BE2C (cell line): ENCODE measurements at regions not wholly inside any gene's neighbourhood (a gene's known extent, or its start where the extent isn't known, plus 50 kb on each side); places are given as distances from the start of the nearest gene placed in this dataset.

Source experiments
- DNase-seq: peaks from one replicate; pipeline ENCODE4 v3.0.0-alpha.2; 2020
- H3K27me3 ChIP-seq: fragments of 250-450 bp; sonication (Bioruptor Pico); 2 replicates; pipeline ENCODE4 v1.5.1; 2020; ENCODE audit warnings: mild to moderate bottlenecking
- H3K36me3 ChIP-seq: fragments of 250-450 bp; sonication (Bioruptor Pico); 2 replicates; pipeline ENCODE4 v1.5.1; 2020; ENCODE audit warnings: mild to moderate bottlenecking
- H3K4me1 ChIP-seq: fragments of 250-450 bp; sonication (Bioruptor Pico); 2 replicates; pipeline ENCODE4 v1.5.1; 2020
- H3K4me3 ChIP-seq: 2 replicates; pipeline ENCODE4 v1.5.1; 2011; ENCODE audit warnings: low read depth, low read length
- H3K9me3 ChIP-seq: fragments of 250-450 bp; sonication (Bioruptor Pico); 2 replicates; pipeline ENCODE4 v1.5.1; 2020
- CTCF ChIP-seq: IDR thresholded peaks from 2 replicates; pipeline ENCODE4 v1.5.1; 2012; ENCODE audit warnings: mild to moderate bottlenecking, low read depth, low read length

GRCh38 chrX:45751156-45751555, 550.5 kb upstream of the DIPK2B start:
- no peaks in the 10 kb centered on the region for H3K9me3 ChIP-seq
- H3K4me1 ChIP-seq: no peaks in the 10 kb centered on the region
- no peaks in the 10 kb centered on the region for H3K27me3 ChIP-seq
- no peak for TF ChIP-seq CTCF
- no peaks in the 10 kb centered on the region for H3K36me3 ChIP-seq
- H3K4me3 ChIP-seq: no peak overlapping the region
- no peak for DNase-seq

GRCh38 chrX:45750639-45751038, 550.0 kb upstream of the DIPK2B start:
- H3K4me1 ChIP-seq: no peaks in the 10 kb centered on the region
- no peaks in the 10 kb centered on the region for H3K9me3 ChIP-seq
- DNase-seq: no peak
- H3K36me3 ChIP-seq: no peaks in the 10 kb centered on the region
- no peak overlapping the region for H3K4me3 ChIP-seq
- H3K27me3 ChIP-seq: no peaks in the 10 kb centered on the region
- no peak for TF ChIP-seq CTCF

- Histone ChIP-seq H3K36me3 (no peaks in the 10 kb centered on the region), H3K27me3 (no peaks in the 10 kb centered on the region), H3K4me1 (no peaks in the 10 kb centered on the region), H3K9me3 (no peaks in the 10 kb centered on the region), H3K4me3 (no peak overlapping the region)
- TF ChIP-seq CTCF: no peak
- no peak for DNase-seq
These were observed 548.7 kb upstream of the DIPK2B start for GRCh38 chrX:45749375-45749774.

GRCh38 chrX:45748369-45748774, 547.7 kb upstream of the DIPK2B start:
- no peak for TF ChIP-seq CTCF
- H3K27me3 ChIP-seq: no peaks in the 10 kb centered on the region
- H3K9me3 ChIP-seq: no peaks in the 10 kb centered on the region
- H3K36me3 ChIP-seq: no peaks in the 10 kb centered on the region
- DNase-seq: no peak
- H3K4me1 ChIP-seq: no peaks in the 10 kb centered on the region
- H3K4me3 ChIP-seq: no peak overlapping the region

- Histone ChIP-seq H3K4me3 (no peak overlapping the region), H3K4me1 (no peaks in the 10 kb centered on the region), H3K9me3 (no peaks in the 10 kb centered on the region), H3K27me3 (no peaks in the 10 kb centered on the region), H3K36me3 (no peaks in the 10 kb centered on the region)
- no peak for DNase-seq
- no peak for TF ChIP-seq CTCF
These were observed 547.2 kb upstream of the DIPK2B start for GRCh38 chrX:45747905-45748304.

GRCh38 chrX:45745479-45745878, 544.8 kb upstream of the DIPK2B start:
- Histone ChIP-seq H3K36me3 (no peaks in the 10 kb centered on the region), H3K27me3 (no peaks in the 10 kb centered on the region), H3K4me1 (no peaks in the 10 kb centered on the region), H3K9me3 (no peaks in the 10 kb centered on the region), H3K4me3 (no peak overlapping the region)
- TF ChIP-seq CTCF: no peak
- no peak for DNase-seq
